Neural cell (in vitro differentiated cells): ENCODE measurements at regions not wholly inside any gene's neighbourhood (a gene's known extent, or its start where the extent isn't known, plus 50 kb on each side); places are given as distances from the start of the nearest gene placed in this dataset.

ENCODE experiments used
- EZH2 ChIP-seq: fragments of 200-600, 300-800 bp; shearing (Covaris generic), sonication (generic); IDR thresholded peaks from 2 replicates; pipeline ENCODE4 v1.6.1; 2014; ENCODE audit warnings: antibody characterized with exemption, low read length, borderline replicate concordance, mild to moderate bottlenecking; ENCODE audit not compliant: insufficient read depth, poor library complexity, severe bottlenecking
- MXI1 ChIP-seq: fragments of 450-650 bp; conservative IDR thresholded peaks from 2 replicates; pipeline ENCODE4 v1.6.1; 2014; ENCODE audit warnings: antibody characterized with exemption, mild to moderate bottlenecking; ENCODE audit not compliant: poor library complexity, severe bottlenecking
- POLR2AphosphoS5 ChIP-seq: IDR thresholded peaks from 2 replicates; pipeline ENCODE4 v1.6.1; 2012
- RAD21 ChIP-seq: fragments of 450-650 bp; conservative IDR thresholded peaks from 2 replicates; pipeline ENCODE4 v1.6.1; 2014; ENCODE audit warnings: antibody characterized with exemption, mild to moderate bottlenecking, moderate library complexity
- SMC3 ChIP-seq: fragments of 450-650 bp; conservative IDR thresholded peaks from 2 replicates; pipeline ENCODE4 v1.6.1; 2014; ENCODE audit warnings: antibody characterized with exemption, mild to moderate bottlenecking, moderate library complexity; ENCODE audit not compliant: poor library complexity
- TAF1 ChIP-seq: IDR thresholded peaks from 2 replicates; pipeline ENCODE4 v1.6.1; 2012; ENCODE audit warnings: low read depth
- TF ChIP-seq, protein P1 (sequence below): fragments of 450-650 bp; IDR thresholded peaks from 2 replicates; pipeline ENCODE4 v1.5.1; 2014; ENCODE audit warnings: antibody characterized with exemption, mild to moderate bottlenecking, moderate library complexity; ENCODE audit not compliant: poor library complexity, severe bottlenecking

GRCh38 chr11:71163371-71163770 is 89.0 kb downstream of the SHANK2 start:
- TF ChIP-seq, protein P1, sequence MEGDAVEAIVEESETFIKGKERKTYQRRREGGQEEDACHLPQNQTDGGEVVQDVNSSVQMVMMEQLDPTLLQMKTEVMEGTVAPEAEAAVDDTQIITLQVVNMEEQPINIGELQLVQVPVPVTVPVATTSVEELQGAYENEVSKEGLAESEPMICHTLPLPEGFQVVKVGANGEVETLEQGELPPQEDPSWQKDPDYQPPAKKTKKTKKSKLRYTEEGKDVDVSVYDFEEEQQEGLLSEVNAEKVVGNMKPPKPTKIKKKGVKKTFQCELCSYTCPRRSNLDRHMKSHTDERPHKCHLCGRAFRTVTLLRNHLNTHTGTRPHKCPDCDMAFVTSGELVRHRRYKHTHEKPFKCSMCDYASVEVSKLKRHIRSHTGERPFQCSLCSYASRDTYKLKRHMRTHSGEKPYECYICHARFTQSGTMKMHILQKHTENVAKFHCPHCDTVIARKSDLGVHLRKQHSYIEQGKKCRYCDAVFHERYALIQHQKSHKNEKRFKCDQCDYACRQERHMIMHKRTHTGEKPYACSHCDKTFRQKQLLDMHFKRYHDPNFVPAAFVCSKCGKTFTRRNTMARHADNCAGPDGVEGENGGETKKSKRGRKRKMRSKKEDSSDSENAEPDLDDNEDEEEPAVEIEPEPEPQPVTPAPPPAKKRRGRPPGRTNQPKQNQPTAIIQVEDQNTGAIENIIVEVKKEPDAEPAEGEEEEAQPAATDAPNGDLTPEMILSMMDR = no peak
- TF ChIP-seq POLR2AphosphoS5 (no peak), SMC3 (no peak), EZH2 (no peak), TAF1 (no peak), RAD21 (no peak), MXI1 (no peak)
